ENCODE measurements at regions not wholly inside any gene's neighbourhood (a gene's known extent, or its start where the extent isn't known, plus 50 kb on each side); places are given as distances from the start of the nearest gene placed in this dataset.

GRCh38 chr18:68454511-68455228 lies 260.2 kb downstream of the TMX3 start:
- TF ChIP-seq TAF1 (IDR thresholded peaks at IDR 0.05; ENCODE audit: low read depth, low read length) (no peak), SPI1 (IDR thresholded peaks at IDR 0.05; ENCODE audit: low read depth, low read length) (no peak), POLR2AphosphoS5 (IDR thresholded peaks at IDR 0.05; ENCODE audit: low read depth, low read length) (no peak), POLR2A (IDR thresholded peaks at IDR 0.05; ENCODE audit: low read depth, low read length) (no peak), POU2F2 (IDR thresholded peaks at IDR 0.05; ENCODE audit: low read depth, low read length) (no peak), PAX5 (IDR thresholded peaks at IDR 0.05; ENCODE audit: insufficient read depth, low read length, severe bottlenecking) (no peak)

Data from GM12891 (cell line).